GM18873 (cell line): ENCODE measurements at regions not wholly inside any gene's neighbourhood (a gene's known extent, or its start where the extent isn't known, plus 50 kb on each side); places are given as distances from the start of the nearest gene placed in this dataset.

Source experiments
- ATAC-seq: cut with Tn5 transposase; IDR thresholded peaks from one replicate; pipeline ENCODE4 v1.9.1; 2021; ENCODE audit warnings: mild to moderate bottlenecking, moderate library complexity, moderate number of reproducible peaks; ENCODE audit not compliant: unreplicated experiment, low FRiP score

DNA sequence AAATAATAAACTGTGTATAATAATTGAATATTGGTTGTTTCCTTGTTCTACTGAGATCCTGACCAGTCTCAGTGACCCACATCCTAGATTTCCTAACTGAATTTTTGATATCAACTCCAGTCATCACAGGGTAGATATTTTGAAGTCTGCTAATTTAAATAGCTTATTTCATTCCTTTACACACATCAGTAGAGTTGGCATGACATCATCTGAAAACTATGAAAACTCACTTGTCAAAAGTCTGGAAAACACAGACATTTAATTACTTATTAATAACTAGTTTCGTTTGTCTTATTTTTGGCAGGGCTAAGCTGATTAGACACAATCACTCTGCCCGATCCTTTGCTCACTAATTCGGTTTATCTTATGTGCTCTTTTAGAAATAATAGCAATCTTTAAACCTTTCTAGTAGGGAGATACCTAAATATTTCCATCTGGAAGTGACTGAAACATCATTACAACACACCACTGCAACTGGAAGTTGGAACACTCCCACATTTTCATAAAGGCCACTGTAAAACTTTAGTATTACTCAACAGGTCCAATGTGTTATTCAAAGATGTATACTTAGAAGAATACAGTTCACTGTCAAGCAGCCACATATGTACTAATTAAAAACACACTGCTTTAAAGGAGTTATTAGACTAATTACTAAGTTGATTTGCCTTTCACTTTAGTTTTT, 198.4 kb upstream of the ZNF717 start:
- no peak for ATAC-seq

DNA sequence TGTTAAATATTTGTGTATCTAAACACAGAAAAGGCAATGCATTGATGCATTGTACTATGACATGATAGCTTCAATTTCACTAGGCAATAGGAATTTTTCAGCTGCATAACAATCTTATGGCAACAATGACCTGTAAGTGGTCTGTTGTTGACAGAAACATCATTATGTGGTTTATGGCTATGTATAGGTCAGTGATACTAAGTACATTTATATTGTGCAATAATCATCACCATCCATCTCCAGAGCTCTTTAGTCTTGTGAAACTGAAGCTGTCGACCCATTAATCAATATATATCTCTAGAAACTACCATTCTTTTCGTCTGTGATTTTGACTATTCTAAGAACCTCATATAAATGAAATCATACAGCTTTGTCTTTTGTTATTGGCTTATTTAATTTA, 200.1 kb upstream of the ZNF717 start:
- ATAC-seq = no peak

DNA sequence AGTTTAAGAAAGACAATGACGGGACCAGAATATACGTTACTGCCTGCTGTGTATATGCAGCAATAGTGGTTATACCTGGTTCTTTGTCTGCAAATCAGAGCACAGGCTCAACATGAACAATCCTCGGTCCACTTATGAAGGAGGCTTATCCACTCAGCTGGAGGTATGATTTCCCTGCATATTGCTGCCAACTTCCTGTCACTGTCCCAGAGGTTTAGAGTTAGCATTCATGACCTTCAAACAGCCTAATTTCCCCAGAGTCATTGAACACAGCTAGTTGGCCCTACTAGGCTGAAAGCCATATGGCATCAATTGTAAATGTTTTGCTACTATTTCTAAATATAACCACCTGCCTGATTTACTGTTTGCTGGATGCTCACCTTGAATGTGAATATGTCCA, 224.9 kb upstream of the ZNF717 start:
- ATAC-seq = no peak

DNA sequence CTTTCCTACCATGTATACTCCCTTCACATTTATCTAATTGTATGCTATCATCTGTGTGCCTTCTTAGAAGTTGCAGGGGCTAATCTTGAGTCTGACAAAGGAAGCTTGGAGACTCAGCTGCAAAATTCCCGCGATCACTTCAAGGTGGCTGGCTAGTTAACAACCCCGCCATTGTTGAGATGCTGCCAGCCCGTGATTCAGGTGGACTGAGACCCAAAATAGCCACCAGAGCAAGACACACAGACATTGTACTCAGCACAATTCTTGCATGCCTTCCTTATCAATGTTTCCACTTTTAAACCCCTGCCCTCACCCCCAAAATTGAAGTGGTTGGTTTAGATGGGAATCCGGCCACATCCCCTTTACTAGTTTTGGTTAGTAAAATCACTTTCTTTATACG, 225.8 kb upstream of the ZNF717 start:
- ATAC-seq = no peak

DNA sequence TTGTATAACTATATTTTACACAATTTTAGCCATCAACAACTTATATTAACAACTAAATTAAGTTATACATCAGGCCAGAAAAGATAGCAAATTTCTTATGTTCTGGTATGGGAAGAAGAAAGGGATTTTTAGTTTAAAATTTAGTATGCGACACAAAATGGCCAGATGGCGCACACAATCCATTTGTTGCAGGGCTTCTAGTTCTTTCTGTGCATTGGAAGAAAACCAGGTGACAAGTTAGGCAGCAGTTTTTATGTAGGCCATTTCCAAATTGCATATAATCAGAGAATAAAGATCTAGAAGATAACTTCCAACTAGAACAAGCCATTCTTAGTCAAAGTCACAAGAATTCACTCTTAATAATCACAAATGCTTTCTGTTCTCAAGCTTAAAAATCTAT, 230.1 kb upstream of the ZNF717 start:
- no peak for ATAC-seq

DNA sequence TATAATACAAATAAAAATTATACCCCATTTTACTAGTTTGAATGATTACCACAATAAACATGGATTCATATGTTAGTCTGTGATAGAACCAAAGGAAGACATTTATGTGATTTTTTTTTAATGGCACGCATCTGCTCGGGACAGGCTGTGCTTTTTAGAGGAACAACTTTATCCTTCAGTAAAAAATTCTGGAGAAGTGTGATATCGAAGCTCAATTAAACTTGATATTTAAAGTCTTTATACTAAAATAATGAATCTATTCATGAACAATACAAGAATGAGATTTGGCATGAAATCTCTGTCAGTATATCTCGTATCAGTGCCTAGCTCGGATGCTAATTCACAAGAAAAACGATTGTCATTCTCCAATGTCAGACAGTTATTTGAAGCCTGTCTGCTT, 230.8 kb upstream of the ZNF717 start:
- ATAC-seq = no peak

DNA sequence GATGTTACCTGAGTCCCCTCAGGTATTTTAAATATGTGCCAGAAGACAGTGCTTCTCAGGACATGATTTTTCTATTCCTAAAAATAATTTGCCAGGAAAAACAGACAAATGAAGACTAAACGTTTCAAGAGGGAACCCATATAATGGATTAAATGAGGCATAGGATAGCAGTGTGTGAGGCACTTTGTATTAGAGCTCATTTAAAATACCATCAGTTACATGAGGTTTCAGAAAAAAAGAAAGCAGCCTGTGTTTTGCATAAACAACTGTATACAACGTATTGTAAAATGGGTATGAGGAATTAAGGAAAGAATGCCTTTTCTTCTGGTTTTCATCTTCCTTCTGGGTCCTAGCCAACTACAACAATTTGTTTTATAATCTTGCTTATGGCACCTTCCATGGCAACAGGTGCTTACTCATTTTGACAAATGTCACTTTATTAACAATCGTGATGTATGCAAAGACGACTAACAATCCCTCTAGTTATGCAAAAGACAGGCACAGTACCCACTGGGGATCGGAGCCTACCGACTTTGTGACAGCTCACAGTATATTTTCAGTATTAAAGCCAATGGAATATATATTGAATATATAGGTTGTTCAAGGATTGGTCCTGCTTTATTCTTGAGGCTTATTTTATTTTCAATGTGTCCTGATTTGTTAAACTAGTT, 231.6 kb upstream of the ZNF717 start:
- no peak for ATAC-seq

DNA sequence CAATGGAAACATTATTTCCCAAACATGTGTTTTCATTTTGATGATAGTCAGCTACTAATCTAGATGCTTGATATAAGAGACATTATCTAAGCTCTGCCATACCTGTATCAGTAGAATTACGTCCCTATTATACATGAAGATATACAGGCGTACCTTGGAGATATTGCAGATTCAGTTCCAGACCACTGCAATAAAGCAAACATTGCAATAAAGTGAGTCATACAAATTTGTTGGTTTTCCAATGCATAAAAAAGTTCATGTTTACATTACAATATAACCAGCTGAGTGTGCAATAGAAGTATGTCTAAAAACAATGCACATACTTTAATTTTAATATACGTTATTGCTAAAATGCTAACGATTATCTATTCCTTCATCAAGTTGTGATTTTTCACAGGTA, 236.0 kb upstream of the ZNF717 start:
- ATAC-seq = no peak

DNA sequence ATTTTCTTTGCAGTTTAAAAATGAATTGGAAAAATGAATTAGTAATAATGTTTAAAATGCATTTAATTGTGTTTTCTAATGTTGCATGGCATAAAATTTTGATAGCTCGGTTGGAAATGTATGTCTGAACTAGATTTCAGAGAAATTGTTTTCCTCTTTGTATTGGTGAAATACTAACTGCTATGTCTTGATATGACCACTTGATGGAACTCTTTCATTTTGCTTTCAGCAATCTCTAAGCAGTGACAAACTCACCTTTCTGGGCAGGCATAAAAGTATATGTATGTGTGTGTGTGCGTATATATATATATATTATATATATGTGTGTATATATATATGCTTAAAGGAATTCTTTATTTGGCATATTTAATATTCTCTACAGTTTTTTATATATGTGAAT, 239.3 kb upstream of the ZNF717 start:
- ATAC-seq = no peak

DNA sequence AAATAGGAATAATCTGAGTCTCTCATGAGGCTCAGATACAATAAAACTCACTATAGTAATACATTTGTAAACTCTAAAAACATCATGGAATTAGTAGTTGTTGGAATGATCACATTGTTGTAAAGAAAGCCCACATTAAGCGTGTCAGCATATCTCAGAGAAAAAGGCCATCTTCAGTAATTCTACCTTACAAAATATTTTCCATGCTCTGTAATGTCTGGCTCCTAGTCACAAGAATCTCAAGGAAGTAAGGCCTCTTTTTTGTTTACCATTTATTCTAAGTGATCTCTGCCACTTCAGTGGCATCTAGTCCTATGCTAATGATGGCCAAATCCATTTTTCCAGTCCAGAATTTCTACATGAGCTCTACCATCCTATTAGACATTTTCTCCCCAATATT, 240.2 kb upstream of the ZNF717 start:
- no peak for ATAC-seq

DNA sequence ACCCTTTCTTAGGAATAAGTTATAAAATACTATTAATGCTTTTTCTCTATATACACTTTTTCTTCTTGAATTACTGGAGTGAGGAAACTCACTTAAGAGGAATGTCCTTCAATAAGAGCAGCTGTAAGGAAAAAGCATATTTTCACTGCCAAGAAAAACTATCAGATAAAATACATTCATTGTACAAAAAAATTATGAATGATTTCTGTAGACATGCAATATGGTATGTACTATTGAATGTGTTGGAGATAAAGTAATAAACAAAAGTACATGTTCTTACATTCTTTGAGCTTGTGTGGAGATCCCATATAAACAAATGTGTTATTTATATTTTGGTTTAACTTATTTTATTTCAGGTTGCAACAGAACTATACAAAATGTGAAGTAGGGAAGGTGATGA, 241.0 kb upstream of the ZNF717 start:
- no peak for ATAC-seq

DNA sequence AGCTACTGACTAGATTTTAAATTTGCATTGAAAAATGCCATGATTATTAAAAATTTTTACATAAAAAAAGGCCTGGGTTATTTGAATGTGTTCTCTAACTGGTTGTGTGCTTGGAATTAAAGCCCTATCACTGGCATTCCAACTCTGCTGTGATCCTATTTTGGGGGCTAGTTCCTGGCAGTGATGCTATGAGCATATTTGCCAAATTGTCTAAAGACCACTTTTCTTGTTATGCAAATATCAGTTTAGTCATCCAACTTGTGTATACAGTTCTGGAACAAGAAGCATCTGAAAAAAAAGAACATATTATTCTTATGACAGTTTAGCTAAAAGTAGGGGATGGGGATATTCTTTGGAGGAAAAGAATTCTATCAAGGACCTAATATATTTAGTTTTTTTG, 243.4 kb upstream of the ZNF717 start:
- no peak for ATAC-seq

DNA sequence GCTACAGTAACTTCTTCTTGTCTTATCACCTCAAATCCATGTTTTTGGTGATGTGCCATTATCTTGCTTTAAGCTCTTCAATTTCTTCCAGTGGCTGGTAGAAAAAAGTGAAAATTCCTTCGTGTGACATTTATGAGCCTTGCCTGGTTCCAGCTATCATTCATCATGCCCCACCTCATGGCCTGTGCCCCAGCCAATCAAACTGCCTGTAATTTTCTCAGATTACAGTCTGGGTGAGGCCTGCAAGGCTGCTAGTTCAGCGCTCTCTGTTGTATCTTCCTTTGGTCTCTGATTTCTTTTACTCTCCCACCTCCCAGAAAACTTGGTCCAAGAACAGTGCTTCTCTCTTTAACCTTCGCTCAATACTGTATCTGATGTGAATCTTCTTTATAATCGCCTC, 249.3 kb upstream of the ZNF717 start:
- ATAC-seq = no peak

DNA sequence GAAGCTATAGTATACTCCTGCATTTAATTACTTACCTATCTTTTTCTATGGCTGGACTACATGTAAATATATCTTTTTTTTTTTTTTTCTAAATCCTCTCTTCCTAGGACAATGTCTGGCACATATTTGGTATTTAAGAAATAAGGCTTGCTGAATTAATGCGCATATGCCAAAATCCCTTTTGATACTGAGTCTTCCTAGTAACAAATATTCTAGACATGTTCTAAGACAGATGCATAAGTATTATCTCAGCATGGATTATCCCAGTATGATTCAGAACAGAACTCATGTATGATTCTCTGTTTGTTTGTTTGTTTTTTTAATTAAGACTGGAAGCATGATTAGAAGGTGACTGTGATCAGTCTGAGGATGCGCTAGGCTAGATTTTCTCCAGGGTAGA, 249.8 kb upstream of the ZNF717 start:
- no peak for ATAC-seq

DNA sequence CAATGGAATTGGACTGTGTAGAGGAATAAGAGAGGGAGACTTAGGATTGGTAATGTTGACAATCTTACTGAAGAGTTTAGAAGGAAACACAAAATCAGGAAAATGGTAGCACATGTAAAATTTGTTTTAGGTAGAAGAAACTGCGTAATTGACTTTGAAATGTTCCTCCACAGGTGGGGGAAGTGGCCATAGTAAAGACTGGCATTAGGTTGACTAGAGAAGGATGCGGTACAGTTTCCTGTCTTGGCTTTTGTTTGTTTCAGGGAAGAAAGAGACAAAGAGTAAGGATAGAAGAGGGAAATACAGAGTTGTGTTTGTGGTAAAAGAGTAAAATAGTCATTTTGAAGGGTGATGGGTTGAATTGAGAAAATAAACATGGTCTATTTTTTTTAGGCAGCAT, 253.6 kb upstream of the ZNF717 start:
- ATAC-seq = no peak

DNA sequence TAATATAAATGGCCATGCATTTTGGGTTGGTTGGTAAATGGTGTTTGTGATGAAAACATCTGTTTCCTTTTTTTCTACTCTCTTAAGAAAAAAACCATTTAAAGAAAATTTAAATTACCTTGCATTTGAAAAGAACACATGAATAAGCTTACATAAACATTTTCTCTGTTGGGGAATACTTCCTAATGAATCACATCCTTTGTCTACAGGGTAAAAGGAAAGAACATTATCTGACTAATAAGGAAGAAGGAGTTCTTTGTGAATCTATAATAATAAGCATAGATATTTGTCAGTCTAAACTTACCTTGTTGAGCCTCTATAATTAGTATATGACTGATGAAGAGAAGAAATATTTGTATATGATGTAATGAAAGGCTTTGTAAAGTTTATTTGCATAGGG, 254.1 kb upstream of the ZNF717 start:
- no peak for ATAC-seq

DNA sequence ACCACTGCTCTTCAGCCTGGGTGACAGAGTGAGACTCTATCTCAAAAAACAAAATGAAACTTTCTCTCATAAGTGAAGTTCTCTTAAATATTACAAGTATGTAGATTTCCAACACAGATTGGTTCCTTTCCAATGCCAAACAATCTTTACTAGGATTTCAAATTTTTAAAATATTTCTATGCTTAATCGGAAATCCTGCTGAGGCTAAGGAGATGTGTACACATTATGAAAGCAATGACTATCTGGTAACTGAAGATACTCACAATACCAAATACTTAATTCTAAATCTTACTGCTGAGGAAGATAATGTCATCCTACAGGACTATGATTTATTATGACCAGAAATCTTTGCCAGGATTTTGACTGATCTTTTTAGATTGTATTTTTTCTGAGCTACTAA, 255.6 kb upstream of the ZNF717 start:
- ATAC-seq = no peak

DNA sequence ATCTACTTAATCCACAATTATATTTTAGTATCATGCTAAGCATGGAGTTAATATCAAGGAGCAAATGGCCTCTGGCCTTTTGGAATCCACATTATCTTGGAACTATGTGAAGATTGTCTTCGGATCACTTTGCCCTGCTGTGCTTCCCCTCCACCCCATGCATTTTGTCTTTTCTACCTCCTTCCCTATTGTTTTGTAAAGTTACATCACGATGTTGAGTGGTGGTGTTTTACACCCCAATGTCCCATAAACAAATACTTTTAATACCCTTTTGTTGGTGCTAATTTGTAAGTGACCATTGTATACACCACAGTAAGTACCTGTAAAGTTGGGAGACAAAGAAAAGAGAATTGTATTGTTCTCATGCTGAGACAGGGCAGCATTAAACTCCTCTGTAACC, 258.4 kb upstream of the ZNF717 start:
- ATAC-seq = no peak

DNA sequence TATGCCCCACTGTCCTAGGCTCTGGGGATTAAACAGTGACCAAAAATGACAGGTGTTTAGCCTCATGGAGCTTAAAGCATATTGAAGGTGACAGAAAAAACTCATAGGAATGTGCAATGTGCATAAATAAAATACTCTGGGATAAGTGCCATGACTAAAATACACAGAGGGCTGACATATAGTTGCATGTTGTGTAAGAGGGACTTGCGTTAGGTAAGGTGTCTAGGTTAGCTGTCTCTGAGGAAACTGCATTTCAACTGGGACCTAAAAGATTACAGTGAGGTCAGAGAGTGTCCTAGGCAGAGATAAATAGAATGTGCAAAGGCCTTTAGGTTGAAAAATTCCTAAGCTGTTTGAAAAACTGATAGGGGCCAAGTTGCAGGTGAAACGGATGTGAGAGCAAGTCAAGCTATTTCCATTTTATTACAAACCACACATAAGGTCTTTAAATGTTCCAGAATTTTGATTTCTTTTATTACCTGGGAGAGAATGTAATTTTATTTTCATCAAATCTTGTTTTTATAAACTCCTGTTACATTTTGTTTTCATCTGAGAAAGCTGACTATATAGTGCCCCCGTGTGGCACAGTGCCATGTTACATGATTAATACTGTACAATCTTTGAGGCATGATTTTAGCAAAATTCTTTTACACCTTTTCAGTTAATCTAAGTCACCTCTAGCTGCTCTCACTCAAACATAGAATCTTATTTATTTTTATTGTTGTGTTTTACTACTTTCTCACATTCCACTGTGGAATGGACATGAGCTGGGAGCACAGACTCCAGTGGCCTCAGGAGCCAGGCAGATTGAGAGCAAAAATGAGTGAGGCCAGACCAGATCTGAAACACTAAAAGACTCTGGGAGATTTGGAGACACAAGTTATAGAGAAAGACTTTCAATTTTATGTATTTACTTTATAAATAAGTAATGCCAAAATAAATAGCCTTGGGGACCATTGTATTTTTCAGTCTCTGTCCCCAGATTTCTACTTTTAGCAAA, 259.6 kb upstream of the ZNF717 start:
- no peak for ATAC-seq

DNA sequence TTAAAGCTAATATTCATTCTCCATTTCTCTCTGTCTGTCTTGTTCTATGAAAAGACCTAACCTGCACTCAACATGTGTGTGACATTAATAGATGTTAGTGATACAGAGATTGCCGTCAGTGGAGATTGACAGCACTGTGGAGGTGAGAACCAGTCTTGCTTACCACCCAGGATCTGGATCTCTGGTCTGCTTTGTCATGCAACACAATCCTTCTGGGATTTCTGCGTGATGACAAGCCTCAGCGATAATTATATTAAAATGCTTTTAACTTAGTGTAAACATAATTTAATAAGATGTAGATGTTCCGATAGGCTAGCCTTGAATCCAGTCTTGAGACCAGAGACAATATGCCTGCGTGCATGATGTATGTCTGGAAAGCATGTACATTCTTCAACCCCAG, 262.0 kb upstream of the ZNF717 start:
- ATAC-seq = no peak

DNA sequence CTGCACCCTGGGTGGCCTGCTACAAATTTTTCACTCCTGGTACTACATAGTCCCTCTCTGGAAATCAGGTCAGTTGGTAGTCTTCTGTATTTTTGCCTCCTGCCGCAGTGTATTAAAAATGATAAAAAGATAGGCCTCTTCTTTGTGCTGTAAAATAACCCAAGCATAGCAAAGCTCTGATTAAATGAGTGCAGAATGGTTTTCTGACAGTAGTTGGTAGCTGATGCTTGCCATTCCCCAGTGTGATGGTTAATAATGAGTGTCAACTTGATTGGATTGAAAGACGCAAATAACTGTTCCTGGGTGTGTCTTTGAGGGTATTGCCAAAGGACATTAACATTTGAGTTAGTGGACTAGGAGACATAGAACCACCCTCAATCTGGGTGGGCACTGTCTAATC, 264.4 kb upstream of the ZNF717 start:
- ATAC-seq = no peak
